Stimulated activated CD4-positive, alpha-beta T cell treated with anti-CD3 and anti-CD28 coated beads, Interleukin-1b, Interleukin-23, amount 100 ng/mL, for 48 hours (primary cell): ENCODE measurements at regions not wholly inside any gene's neighbourhood (a gene's known extent, or its start where the extent isn't known, plus 50 kb on each side); places are given as distances from the start of the nearest gene placed in this dataset.

Experiments
- DNase-seq: peaks from one replicate; pipeline ENCODE4 v3.0.0-alpha.2; 2020

- DNase-seq = no peak
These were observed 162.8 kb downstream of the SREK1 start for GRCh38 chr5:66306844-66307315.

GRCh38 chr5:66307647-66308241, 163.6 kb downstream of the SREK1 start:
- DNase-seq = no peak

- DNase-seq = no peak
These were observed 168.2 kb downstream of the SREK1 start for GRCh38 chr5:66312266-66312665.

GRCh38 chr5:66315784-66316183, 171.7 kb downstream of the SREK1 start:
- DNase-seq = no peak

- no peak for DNase-seq
These were observed 178.9 kb downstream of the SREK1 start for GRCh38 chr5:66322786-66323528.

- no peak for DNase-seq
These were observed 179.4 kb downstream of the SREK1 start for GRCh38 chr5:66323529-66323895.

GRCh38 chr5:66324357-66324756, 180.3 kb downstream of the SREK1 start:
- DNase-seq = no peak

GRCh38 chr5:66326276-66326675, 182.2 kb downstream of the SREK1 start:
- no peak for DNase-seq

GRCh38 chr5:66327008-66327407, 182.9 kb downstream of the SREK1 start:
- DNase-seq = no peak

GRCh38 chr5:66329078-66329477, 185.0 kb downstream of the SREK1 start:
- DNase-seq = peak; percentile 48

- no peak for DNase-seq
These were observed 189.1 kb downstream of the SREK1 start for GRCh38 chr5:66333192-66333591.

- DNase-seq = no peak
These were observed 193.6 kb downstream of the SREK1 start for GRCh38 chr5:66337626-66338226.

GRCh38 chr5:66338828-66339227, 194.7 kb downstream of the SREK1 start:
- no peak for DNase-seq

- no peak for DNase-seq
These were observed 195.8 kb downstream of the SREK1 start for GRCh38 chr5:66339896-66340295.

- DNase-seq = no peak
These were observed 196.7 kb downstream of the SREK1 start for GRCh38 chr5:66340786-66341185.

GRCh38 chr5:66342341-66342880, 198.3 kb downstream of the SREK1 start:
- no peak for DNase-seq

GRCh38 chr5:66343370-66344071, 199.4 kb downstream of the SREK1 start:
- DNase-seq = no peak

GRCh38 chr5:66344544-66344943, 200.4 kb downstream of the SREK1 start:
- DNase-seq = no peak

- DNase-seq = no peak
These were observed 201.2 kb downstream of the SREK1 start for GRCh38 chr5:66345281-66345680.

- no peak for DNase-seq
These were observed 202.8 kb downstream of the SREK1 start for GRCh38 chr5:66346869-66347268.

GRCh38 chr5:66348387-66349125, 204.5 kb downstream of the SREK1 start:
- DNase-seq = no peak

- no peak for DNase-seq
These were observed 207.7 kb downstream of the SREK1 start for GRCh38 chr5:66351813-66352212.

GRCh38 chr5:66353186-66353585, 209.1 kb downstream of the SREK1 start:
- no peak for DNase-seq
